ENCODE measurements at regions not wholly inside any gene's neighbourhood (a gene's known extent, or its start where the extent isn't known, plus 50 kb on each side); places are given as distances from the start of the nearest gene placed in this dataset.
A peak's percentile ranks its signal among the peaks of the same experiment; 100 is the strongest.
"Not testable (repeated sequence)": the region's sequence is repeated elsewhere in the genome, so short reads cannot be mapped to it uniquely, and the experiment has no call there.

DNA sequence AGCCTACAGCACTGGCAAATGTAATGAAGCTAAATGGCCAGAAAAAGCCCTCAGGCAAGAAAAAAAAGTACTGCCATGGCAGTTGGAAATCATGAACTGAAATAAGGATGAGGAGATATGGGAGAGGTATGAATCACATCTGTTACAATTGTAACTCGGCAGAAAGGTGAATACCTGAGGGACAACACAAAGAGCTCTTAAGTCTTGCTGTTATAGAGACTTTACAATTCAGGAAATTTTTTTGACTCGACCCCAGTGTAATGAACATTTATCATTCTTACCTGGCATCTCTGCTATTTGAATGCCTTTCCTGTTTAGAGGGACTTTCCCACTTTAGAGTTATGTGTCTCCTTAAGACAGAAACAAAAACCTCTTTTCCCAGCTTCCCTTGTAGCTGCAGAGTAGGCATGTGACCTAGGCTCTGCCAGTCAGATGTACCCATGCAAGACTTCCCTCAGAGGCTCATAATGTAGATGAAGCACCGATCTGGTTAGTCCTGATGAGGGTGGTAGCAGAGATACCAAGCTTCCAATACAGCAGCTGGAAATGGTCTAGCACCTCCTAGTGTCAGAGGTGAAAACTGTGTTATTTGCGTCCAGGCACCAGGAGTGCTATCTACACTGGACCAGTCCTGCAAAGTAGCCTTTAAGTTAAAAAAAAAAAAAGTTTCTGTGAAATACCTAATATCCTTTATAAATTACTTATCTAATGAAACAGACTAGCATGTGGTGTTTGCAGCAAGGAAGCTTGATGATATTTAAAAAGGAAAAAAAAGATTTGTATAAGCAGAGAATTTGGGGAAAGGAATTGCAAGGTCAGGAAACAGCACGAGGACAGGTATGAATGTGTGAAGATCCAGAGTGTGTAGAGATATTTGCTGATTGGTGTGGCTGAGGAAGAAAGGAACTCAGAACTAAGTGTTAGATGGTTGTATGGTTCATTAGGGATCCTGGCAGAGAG lies 146.9 kb upstream of the SLC1A3 start:
- TF ChIP-seq, protein P1, sequence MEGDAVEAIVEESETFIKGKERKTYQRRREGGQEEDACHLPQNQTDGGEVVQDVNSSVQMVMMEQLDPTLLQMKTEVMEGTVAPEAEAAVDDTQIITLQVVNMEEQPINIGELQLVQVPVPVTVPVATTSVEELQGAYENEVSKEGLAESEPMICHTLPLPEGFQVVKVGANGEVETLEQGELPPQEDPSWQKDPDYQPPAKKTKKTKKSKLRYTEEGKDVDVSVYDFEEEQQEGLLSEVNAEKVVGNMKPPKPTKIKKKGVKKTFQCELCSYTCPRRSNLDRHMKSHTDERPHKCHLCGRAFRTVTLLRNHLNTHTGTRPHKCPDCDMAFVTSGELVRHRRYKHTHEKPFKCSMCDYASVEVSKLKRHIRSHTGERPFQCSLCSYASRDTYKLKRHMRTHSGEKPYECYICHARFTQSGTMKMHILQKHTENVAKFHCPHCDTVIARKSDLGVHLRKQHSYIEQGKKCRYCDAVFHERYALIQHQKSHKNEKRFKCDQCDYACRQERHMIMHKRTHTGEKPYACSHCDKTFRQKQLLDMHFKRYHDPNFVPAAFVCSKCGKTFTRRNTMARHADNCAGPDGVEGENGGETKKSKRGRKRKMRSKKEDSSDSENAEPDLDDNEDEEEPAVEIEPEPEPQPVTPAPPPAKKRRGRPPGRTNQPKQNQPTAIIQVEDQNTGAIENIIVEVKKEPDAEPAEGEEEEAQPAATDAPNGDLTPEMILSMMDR (IDR thresholded peaks at IDR 0.05) = no peak
- no peak for ATAC-seq
- Histone ChIP-seq H3K36me3 (no peaks in the 10 kb centered on the region), H3K27me3 (no peaks in the 10 kb centered on the region), H3K9me3 (no peaks in the 10 kb centered on the region), H3K4me3 (no peak overlapping the region), H3K27ac (no peak overlapping the region), H3K4me1 (no peaks in the 10 kb centered on the region)
- no peak for DNase-seq
- intact Hi-C loops (cut with DNase I) = no loop called here

GRCh38 chr5:36462295-36463021 lies 143.9 kb upstream of the SLC1A3 start:
- intact Hi-C loops (cut with DNase I) = no loop called here
- Histone ChIP-seq H3K9me3 (no peaks in the 10 kb centered on the region), H3K4me3 (no peak overlapping the region), H3K27ac (no peak overlapping the region), H3K4me1 (no peaks in the 10 kb centered on the region), H3K27me3 (no peaks in the 10 kb centered on the region), H3K36me3 (no peaks in the 10 kb centered on the region)
- ATAC-seq (no peak), DNase-seq (no peak)
- TF ChIP-seq, protein P1 (IDR thresholded peaks at IDR 0.05) = no peak

DNA sequence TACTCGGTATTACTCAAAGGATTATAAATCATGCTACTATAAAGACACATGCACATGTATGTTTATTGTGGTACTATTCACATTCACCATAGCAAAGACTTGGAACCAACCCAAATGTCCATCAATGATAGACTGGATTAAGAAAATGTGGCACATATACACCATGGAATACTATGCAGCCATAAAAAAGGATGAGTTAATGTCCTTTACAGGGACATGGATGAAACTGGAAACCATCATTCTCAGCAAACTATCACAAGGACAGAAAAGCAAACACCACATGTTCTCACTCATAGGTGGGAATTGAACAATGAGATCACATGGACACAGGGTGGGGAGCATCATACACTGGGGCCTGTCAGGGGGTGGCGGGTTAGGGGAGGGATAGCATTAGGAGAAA lies 130.5 kb upstream of the SLC1A3 start:
- DNase-seq; ATAC-seq; H3K4me1 ChIP-seq; intact Hi-C loops (cut with DNase I); H3K36me3 ChIP-seq; H3K4me3 ChIP-seq; H3K9me3 ChIP-seq; H3K27ac ChIP-seq; H3K27me3 ChIP-seq: not testable (repeated sequence)

DNA sequence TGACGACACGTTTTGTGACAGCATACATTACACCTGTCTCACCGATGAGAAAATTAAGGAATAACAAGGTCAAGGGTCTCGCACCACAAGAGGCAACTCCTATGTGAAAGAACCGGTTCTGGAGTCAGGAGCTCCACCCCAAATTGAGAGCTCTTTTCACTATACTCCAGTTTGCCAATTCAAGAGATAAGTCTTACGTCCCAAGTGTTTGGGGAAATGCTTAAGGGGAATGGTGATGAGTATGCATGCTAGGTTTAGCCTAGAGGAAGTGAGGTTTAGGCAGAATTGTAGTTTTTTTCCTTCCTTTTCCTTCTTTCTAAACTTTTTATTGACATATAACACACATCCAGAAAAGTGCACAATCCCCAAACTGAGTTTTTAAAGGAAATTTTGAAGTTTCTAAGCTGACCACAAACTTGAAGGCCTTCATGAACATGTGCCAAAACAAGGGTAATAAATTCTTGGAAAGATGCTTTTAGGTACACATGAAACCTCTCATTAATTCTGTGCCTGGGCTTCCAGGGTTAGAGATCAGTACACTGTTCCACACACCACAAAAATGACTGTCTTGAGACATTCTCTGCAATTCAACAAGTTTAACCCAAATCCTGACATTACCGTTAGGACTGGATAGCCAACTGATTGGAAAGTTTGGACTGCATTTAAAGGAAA lies 127.6 kb upstream of the SLC1A3 start:
- TF ChIP-seq, protein P1 (IDR thresholded peaks at IDR 0.05) = no peak
- Histone ChIP-seq H3K4me3 (no peak overlapping the region), H3K27ac (no peak overlapping the region), H3K27me3 (no peaks in the 10 kb centered on the region), H3K4me1 (peaks cover 0 to 5% of the 10 kb centered on the region in 2 donors), H3K9me3 (peaks cover 0 to 6% of the 10 kb centered on the region in 2 donors), H3K36me3 (no peaks in the 10 kb centered on the region)
- no peak for DNase-seq
- peak; percentile 92 for ATAC-seq
- intact Hi-C loops (cut with DNase I) = no loop called here

DNA sequence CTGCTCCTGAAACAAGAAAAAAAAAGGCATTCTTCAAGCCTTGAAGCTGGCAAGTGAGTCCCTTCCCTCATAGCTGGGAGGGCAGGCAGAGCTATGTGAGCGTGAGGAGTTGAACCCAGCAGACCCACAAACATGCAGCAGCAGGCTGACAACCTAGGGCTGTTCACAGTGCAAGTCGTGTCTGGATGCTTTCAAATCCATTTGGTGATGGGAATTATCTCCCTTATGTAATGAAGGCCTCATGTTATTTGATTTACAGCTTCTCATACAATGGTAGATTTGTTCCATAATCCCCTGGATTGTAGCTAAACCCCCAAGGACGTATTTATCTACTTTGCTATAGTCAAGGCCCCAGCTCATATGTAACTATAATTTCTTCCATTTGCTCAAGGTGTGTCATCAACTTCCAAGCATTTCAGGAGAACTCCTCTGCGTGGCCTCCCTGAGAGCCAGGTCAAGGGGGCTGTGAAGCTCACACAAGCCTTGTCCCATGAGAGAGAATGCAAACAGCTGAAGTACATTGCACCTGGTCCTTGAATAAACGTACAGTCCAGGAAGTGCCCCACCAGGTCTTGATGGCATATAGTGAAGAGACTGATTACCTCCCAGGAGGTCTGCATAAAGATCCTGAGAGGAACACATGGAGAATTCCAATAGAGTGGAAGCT lies 124.8 kb upstream of the SLC1A3 start:
- intact Hi-C loops (cut with DNase I) = no loop called here
- TF ChIP-seq, protein P1 (IDR thresholded peaks at IDR 0.05) = no peak
- Histone ChIP-seq H3K9me3 (no peaks in the 10 kb centered on the region), H3K27ac (no peak overlapping the region), H3K27me3 (no peaks in the 10 kb centered on the region), H3K36me3 (no peaks in the 10 kb centered on the region), H3K4me1 (peaks cover 0 to 5% of the 10 kb centered on the region in 2 donors), H3K4me3 (no peak overlapping the region)
- ATAC-seq (peak; percentile 59), DNase-seq (no peak)

All from left lung (tissue), 4 donors.